GM12873 (cell line): ENCODE measurements at regions not wholly inside any gene's neighbourhood (a gene's known extent, or its start where the extent isn't known, plus 50 kb on each side); places are given as distances from the start of the nearest gene placed in this dataset.

Experiments used
- TF ChIP-seq, protein P1 (sequence below): IDR thresholded peaks from 2 replicates; pipeline ENCODE4 v1.5.1; 2012; ENCODE audit warnings: low read depth, mild to moderate bottlenecking, moderate library complexity, low read length, control low read depth; ENCODE audit not compliant: insufficient read depth; ENCODE audit errors: missing control alignments

DNA sequence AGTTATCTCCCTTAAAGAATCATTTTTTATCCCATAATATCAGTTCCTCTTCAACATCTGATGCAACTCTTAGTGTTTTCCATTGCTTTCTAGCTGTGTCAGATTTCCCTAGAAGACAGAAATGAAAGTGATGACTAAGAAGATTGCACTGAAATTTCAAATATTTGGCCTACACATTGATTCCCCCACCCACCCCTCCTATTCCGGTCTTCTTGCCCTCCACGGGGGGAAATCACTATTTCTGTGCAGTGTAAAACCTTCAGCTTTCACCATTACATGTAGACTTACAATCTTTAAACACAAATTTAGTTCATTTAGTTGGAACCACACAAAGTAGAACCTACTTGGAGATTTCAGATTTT lies 63.7 kb upstream of the IL6 start:
- TF ChIP-seq, protein P1, sequence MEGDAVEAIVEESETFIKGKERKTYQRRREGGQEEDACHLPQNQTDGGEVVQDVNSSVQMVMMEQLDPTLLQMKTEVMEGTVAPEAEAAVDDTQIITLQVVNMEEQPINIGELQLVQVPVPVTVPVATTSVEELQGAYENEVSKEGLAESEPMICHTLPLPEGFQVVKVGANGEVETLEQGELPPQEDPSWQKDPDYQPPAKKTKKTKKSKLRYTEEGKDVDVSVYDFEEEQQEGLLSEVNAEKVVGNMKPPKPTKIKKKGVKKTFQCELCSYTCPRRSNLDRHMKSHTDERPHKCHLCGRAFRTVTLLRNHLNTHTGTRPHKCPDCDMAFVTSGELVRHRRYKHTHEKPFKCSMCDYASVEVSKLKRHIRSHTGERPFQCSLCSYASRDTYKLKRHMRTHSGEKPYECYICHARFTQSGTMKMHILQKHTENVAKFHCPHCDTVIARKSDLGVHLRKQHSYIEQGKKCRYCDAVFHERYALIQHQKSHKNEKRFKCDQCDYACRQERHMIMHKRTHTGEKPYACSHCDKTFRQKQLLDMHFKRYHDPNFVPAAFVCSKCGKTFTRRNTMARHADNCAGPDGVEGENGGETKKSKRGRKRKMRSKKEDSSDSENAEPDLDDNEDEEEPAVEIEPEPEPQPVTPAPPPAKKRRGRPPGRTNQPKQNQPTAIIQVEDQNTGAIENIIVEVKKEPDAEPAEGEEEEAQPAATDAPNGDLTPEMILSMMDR: no peak

DNA sequence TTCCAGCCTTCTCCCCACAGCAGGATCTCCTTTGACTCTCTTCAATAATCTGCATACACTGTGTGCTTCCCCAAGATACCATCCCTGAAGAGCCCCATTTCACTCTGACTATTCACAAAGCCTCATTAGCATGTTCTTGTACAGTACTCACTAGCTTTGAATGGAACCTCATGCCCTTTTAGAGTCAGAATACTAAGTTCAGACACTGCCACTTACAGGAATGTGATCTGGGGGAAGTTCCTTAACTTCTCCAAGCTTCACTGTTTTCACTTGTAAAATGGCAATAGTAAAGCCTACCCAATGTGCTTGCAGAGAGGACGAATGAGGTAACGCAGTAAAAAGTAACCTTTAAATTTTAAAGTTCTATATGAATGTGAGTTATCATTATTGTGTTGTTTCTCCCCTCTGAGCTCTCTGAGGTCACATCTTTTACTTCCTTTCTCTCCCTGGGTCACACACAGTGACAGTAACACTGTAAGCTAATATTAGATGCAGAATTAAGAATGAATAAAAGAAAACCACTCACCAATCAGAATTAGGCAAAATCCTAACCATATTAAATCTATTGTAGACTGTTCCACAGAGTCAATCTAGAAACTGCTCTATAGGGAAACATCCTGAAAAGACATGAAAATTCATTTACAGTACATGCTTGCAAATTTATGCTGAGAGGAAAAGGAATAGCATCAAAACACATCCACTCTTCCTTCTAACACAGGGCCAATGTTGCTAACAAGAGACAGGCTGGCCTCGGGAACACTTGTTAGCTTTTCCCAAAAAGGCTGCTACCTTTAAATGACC lies 64.2 kb upstream of the IL6 start:
- TF ChIP-seq, protein P1: no peak

DNA sequence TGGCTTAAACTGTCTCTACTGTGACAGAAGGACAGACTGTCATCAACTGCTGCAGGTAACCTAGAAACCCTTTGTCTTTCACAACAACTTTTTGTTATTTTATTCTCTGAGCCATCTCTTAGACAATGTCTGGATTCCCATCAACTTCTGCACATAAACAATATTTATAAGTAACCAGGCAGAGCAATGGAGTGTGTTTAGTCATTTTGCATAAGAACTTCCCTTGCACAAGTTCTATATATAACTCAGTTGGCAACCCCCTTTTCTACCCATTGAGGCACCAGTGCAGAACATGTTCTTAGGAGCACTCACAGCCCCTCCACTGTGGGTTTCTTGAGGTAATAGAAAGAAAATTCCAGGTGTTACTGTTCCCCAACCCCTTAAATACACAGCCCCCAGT lies 65.0 kb upstream of the IL6 start:
- TF ChIP-seq, protein P1: no peak

DNA sequence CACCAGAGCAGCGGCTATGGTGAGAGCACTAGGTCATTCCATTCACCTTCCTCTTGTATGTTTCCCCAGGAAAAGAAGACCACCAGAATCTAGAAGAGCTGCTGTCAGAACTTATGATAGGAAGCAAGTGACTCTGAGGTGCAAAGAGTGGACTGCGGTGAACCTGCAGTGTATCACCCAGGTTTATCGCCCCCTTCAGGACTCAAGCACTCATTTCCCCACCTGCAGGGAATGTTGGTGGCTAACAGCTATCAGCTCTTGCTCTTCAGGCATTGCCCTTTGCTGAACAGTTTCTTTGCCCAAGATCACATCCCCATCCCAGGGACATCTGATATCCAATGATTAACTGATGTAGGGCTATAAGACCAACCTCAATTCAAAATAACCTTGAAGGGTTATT lies 66.3 kb upstream of the IL6 start:
- TF ChIP-seq, protein P1: peak; percentile 78

DNA sequence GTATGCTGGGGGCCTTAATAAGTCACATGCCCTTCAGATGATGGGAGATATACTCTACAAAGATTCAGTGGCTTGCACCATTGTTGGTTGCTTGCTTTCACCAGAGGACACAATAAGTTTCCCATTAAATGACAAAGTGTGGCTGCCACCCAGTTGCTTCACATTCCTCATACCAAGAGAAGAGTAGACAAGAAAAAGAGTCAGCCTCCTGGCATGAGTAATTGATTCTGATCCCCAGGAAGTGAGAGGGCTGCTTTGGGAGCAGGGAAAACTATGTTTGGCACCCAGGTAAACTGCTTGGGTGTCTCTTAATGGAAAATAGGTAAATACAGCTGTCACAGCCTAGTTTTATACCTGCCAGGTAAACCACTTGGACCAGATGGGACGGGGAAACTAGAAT lies 66.7 kb upstream of the IL6 start:
- TF ChIP-seq, protein P1: no peak

DNA sequence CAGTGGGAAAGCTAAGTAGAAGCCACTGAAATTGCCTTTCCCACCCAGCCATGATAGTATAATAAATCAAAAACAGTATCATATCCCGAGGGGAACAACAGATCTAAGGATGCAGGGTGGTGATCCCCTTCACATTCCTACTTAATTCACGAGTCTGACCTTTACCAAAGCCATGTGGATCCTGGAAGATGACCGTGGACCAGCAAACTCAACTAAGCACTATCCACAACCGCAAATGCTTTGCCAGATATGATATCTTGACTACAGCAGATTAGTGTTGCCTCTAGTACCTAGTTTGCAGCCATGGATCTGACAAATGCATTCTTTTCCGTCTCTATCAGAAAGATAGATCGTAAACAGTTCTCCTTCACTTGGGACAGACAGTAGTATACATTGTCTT lies 67.3 kb upstream of the IL6 start:
- TF ChIP-seq, protein P1: no peak

DNA sequence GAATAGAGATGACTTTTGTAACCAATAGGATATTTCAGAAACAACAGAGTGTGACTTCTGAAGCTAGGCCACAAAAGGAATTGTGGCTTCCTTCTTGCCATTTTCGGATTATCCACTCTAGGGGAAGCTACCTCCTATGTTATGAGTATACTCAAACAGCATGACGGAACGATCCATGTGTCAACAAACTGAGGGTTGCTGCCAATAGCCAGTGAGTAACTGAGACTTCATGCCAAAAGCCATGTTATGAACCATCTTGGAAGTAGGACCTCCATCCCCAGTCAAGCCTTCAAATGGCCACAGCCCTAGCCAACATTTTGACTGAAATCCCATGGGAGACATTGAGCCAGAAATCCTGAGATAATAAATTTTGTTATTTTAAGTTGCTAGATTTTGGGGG lies 69.0 kb upstream of the IL6 start:
- TF ChIP-seq, protein P1: no peak

DNA sequence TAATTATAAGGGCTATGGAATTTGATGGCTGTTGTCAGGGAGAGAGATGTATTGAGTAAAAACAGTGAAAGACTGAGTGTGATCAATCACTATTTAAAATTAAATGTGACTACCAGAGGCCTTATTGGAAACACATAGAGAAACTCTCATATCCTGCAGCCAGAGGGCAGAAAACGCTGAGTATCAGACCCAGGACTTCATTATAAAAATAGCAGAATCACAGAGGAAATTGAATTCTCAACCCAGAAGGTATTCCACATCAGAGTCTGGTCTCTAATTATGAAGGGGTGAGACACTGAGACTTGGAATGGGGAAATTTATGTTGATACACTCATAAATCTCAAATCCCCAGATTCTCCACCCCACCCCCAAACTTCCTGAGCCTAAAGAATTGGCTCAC lies 69.5 kb upstream of the IL6 start:
- TF ChIP-seq, protein P1: no peak
